Endothelial cell of umbilical vein (primary cell): ENCODE measurements at regions not wholly inside any gene's neighbourhood (a gene's known extent, or its start where the extent isn't known, plus 50 kb on each side); places are given as distances from the start of the nearest gene placed in this dataset.

Experiments
- BruUV-seq: library from RNA; stranded (reverse); fragments of 400-500 nt; replicated peaks from 2 replicates; lab custom pipeline; 2021; lab: Mats Ljungman, UMichigan
- CTCF ChIA-PET: fragments of 300-600, 350-600 bp; sonication (Branson Sonifier 250); formaldehyde crosslinking; loops from one replicate; lab custom pipeline; 2021; ENCODE audit warnings: antibody characterized with exemption, inconsistent platforms; lab: Charles Lee
- POLR2A ChIA-PET: fragments of 300-600, 350-600 bp; sonication (Branson Sonifier 250); formaldehyde crosslinking; loops from one replicate; lab custom pipeline; 2021; ENCODE audit warnings: antibody characterized with exemption, inconsistent platforms; lab: Charles Lee
- DNase-seq: peaks from one replicate; pipeline ENCODE4 v3.0.0-alpha.2; 2011; ENCODE audit warnings: low read depth, low spot score
- FAIRE-seq: peaks from 2 replicates; lab custom pipeline; 2011; peaks lifted over from hg19 to GRCh38; lab: Jason Lieb, UNC
- H2AFZ ChIP-seq: 2 replicates; pipeline ENCODE4 v1.6.0; 2012; ENCODE audit warnings: low read depth, low read length, control low read depth, inconsistent platforms
- H3K27ac ChIP-seq: 2 replicates; pipeline ENCODE4 v1.5.1; 2011; ENCODE audit warnings: low read depth, mild to moderate bottlenecking, control low read depth, low read length, moderate library complexity; ENCODE audit not compliant: insufficient read depth
- H3K27me3 ChIP-seq, 2 experiments: 2 replicates each; pipeline versions ENCODE4 v1.6.0 to v1.6.1; 2011; ENCODE audit warnings: low read length in 2 of 2, mixed read lengths in 1 of 2; ENCODE audit not compliant: control insufficient read depth in 2 of 2, insufficient read depth in 2 of 2
- H3K36me3 ChIP-seq, 2 experiments: 2 replicates in 1 of 2; 3 replicates in 1 of 2; pipeline ENCODE4 v1.5.1; 2011; ENCODE audit warnings: low read length in 2 of 2, mild to moderate bottlenecking in 1 of 2, moderate library complexity in 1 of 2; ENCODE audit not compliant: control insufficient read depth in 2 of 2, insufficient read depth in 2 of 2; ENCODE audit errors: extremely low read depth in 1 of 2
- H3K4me1 ChIP-seq: 3 replicates; pipeline ENCODE4 v1.5.1; 2011; ENCODE audit warnings: mild to moderate bottlenecking, low read length; ENCODE audit not compliant: control insufficient read depth, insufficient read depth; ENCODE audit errors: extremely low read depth
- H3K4me2 ChIP-seq: 2 replicates; pipeline ENCODE4 v1.6.1; 2011; ENCODE audit warnings: low read length, control low read depth, mixed read lengths; ENCODE audit not compliant: insufficient read depth
- H3K4me3 ChIP-seq, 3 experiments: fragments of 200-600 bp in 1 of 3; sonication (generic), shearing (Covaris generic) in 1 of 3; replicated peaks in 1 of 3; 2 replicates each; pipeline ENCODE4 v1.5.1; 2011 to 2016; ENCODE audit warnings: control low read depth in 3 of 3, low read length in 3 of 3, mild to moderate bottlenecking in 2 of 3, inconsistent platforms in 1 of 3, low read depth in 1 of 3, moderate library complexity in 1 of 3; ENCODE audit not compliant: insufficient read depth in 1 of 3
- H3K79me2 ChIP-seq: 2 replicates; pipeline ENCODE4 v1.6.0; 2012; ENCODE audit warnings: low read length, inconsistent platforms; ENCODE audit not compliant: control insufficient read depth, insufficient read depth
- H3K9ac ChIP-seq: replicated peaks from 2 replicates; pipeline ENCODE3; 2011; ENCODE audit warnings: low read length, control low read depth; ENCODE audit not compliant: insufficient read depth; ENCODE audit errors: extremely low read depth
- H3K9me1 ChIP-seq: replicated peaks from 3 replicates; pipeline ENCODE4 v1.6.0; 2011; ENCODE audit warnings: mild to moderate bottlenecking, low read length; ENCODE audit not compliant: control insufficient read depth, insufficient read depth; ENCODE audit errors: extremely low read depth
- H3K9me3 ChIP-seq: replicated peaks from 2 replicates; pipeline ENCODE4 v1.5.1; 2012; ENCODE audit warnings: low read length, inconsistent platforms; ENCODE audit not compliant: control insufficient read depth, insufficient read depth
- H4K20me1 ChIP-seq: replicated peaks from 2 replicates; pipeline ENCODE3; 2011; ENCODE audit warnings: mild to moderate bottlenecking, low read length; ENCODE audit not compliant: control insufficient read depth, insufficient read depth; ENCODE audit errors: extremely low read depth
- EZH2 ChIP-seq: IDR thresholded peaks from 2 replicates; pipeline ENCODE4 v1.6.1; 2012; ENCODE audit warnings: borderline replicate concordance, low read depth, mild to moderate bottlenecking, moderate library complexity, low read length, inconsistent platforms; ENCODE audit not compliant: severe bottlenecking
- FOS ChIP-seq: IDR thresholded peaks from 2 replicates; pipeline ENCODE4 v1.6.1; 2011; ENCODE audit warnings: mild to moderate bottlenecking, low read length, moderate library complexity, borderline replicate concordance; ENCODE audit not compliant: insufficient read depth
- GATA2 ChIP-seq: IDR thresholded peaks from 2 replicates; pipeline ENCODE4 v1.7.0; 2011; ENCODE audit warnings: low read depth, mild to moderate bottlenecking, moderate library complexity, mixed read lengths, low read length; ENCODE audit not compliant: insufficient read length, insufficient read depth
- JUN ChIP-seq: IDR thresholded peaks from 2 replicates; pipeline ENCODE4 v1.6.1; 2011; ENCODE audit warnings: borderline replicate concordance, low read depth; ENCODE audit not compliant: insufficient read length, insufficient read depth
- MYC ChIP-seq: IDR thresholded peaks from one replicate; pipeline ENCODE4 v1.6.1; 2011; ENCODE audit warnings: mild to moderate bottlenecking, low read depth, low read length
- POLR2A ChIP-seq: IDR thresholded peaks from 2 replicates; pipeline ENCODE4 v1.6.1; 2012; ENCODE audit warnings: low read depth, mild to moderate bottlenecking, control low read depth, low read length
- POLR2AphosphoS5 ChIP-seq: IDR thresholded peaks from 2 replicates; pipeline ENCODE4 v1.6.1; 2012; ENCODE audit warnings: low read depth, mild to moderate bottlenecking, control low read depth, low read length, moderate library complexity; ENCODE audit not compliant: insufficient read depth
- dilution Hi-C: fragments of 300-500 bp; cut with MboI; formaldehyde crosslinking; loops from one replicate; pipeline ENCODE4 v1.15.0; 2019; ENCODE audit warnings: low sequenced_read_pairs; ENCODE audit not compliant: extremely low pct_ligation_motif_present
- intact Hi-C: fragments of 100-400 bp; cut with micrococcal nuclease; formaldehyde crosslinking; loops from one replicate; pipeline ENCODE4 v1.10.0; 2022
- TF ChIP-seq, protein P1 (sequence below), 2 donors: IDR thresholded peaks; 1 replicate in 1 of 2; 2 replicates in 1 of 2; pipeline ENCODE4 v1.5.1; 2011; ENCODE audit warnings: low read length in 2 of 2, mild to moderate bottlenecking in 2 of 2, moderate library complexity in 2 of 2, control low read depth in 1 of 2, inconsistent platforms in 1 of 2, low read depth in 1 of 2; ENCODE audit not compliant: insufficient read depth in 1 of 2; ENCODE audit errors: extremely low read depth in 1 of 2
- TF ChIP-seq, protein P2 (sequence below): IDR thresholded peaks from 2 replicates; pipeline ENCODE4 v1.6.1; 2011; ENCODE audit not compliant: insufficient read depth, insufficient read length

- no peaks in the 10 kb centered on the region for H3K9me3 ChIP-seq
- no peak overlapping the region for H3K9ac ChIP-seq
- BruUV-seq = no TSS peak
- intact Hi-C loops = no loop called here
- H3K27me3 ChIP-seq = peaks cover 4 to 9% of the 10 kb centered on the region in 2 experiments
- no peak overlapping the region for H3K27ac ChIP-seq
- FAIRE-seq (no peak), DNase-seq (no peak)
- ChIA-PET POLR2A (no interaction called here), CTCF (interaction anchor here (1.0 to 1.5 kb wide), 3 partner anchors 16 to 131 kb away, joined by 3 to 5 read pairs (median 4); no protein-coding TSS in a partner anchor)
- no peaks in the 10 kb centered on the region for H4K20me1 ChIP-seq
- no peaks in the 10 kb centered on the region for H3K79me2 ChIP-seq
- H3K4me3 ChIP-seq = no peak overlapping the region
- H3K36me3 ChIP-seq = no peaks in the 10 kb centered on the region
- H3K4me2 ChIP-seq = no peak overlapping the region
- H3K4me1 ChIP-seq = no peaks in the 10 kb centered on the region
- no peak for TF ChIP-seq POLR2AphosphoS5
- TF ChIP-seq, protein P1, sequence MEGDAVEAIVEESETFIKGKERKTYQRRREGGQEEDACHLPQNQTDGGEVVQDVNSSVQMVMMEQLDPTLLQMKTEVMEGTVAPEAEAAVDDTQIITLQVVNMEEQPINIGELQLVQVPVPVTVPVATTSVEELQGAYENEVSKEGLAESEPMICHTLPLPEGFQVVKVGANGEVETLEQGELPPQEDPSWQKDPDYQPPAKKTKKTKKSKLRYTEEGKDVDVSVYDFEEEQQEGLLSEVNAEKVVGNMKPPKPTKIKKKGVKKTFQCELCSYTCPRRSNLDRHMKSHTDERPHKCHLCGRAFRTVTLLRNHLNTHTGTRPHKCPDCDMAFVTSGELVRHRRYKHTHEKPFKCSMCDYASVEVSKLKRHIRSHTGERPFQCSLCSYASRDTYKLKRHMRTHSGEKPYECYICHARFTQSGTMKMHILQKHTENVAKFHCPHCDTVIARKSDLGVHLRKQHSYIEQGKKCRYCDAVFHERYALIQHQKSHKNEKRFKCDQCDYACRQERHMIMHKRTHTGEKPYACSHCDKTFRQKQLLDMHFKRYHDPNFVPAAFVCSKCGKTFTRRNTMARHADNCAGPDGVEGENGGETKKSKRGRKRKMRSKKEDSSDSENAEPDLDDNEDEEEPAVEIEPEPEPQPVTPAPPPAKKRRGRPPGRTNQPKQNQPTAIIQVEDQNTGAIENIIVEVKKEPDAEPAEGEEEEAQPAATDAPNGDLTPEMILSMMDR (IDR thresholded peaks at IDR 0.05; ENCODE audit: extremely low read depth in 1 of 2, insufficient read depth in 1 of 2, low read depth in 1 of 2, low read length in 2 of 2) = no peak
- TF ChIP-seq POLR2A = no peak
- TF ChIP-seq, protein P2, sequence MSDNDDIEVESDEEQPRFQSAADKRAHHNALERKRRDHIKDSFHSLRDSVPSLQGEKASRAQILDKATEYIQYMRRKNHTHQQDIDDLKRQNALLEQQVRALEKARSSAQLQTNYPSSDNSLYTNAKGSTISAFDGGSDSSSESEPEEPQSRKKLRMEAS = no peak
- no peak for TF ChIP-seq EZH2
- no peak for TF ChIP-seq GATA2
- TF ChIP-seq MYC = no peak
- TF ChIP-seq FOS = no peak
- no peak for TF ChIP-seq JUN
- dilution Hi-C loops = no loop called here
- no peak overlapping the region for H2AFZ ChIP-seq
- no peaks in the 10 kb centered on the region for H3K9me1 ChIP-seq
These were observed 52.8 kb upstream of the ZFAND3 start for GRCh38 chr6:37766717-37767116.
